H9 (cell line): ENCODE measurements at regions not wholly inside any gene's neighbourhood (a gene's known extent, or its start where the extent isn't known, plus 50 kb on each side); places are given as distances from the start of the nearest gene placed in this dataset.

ENCODE experiments used
- DNase-seq: peaks from one replicate; pipeline ENCODE4 v3.0.0-alpha.2; 2017
- H2AFZ ChIP-seq: one replicate; pipeline ENCODE4 v1.6.1; 2013; ENCODE audit warnings: mild to moderate bottlenecking, low read length, control low read depth, moderate library complexity
- H2AK5ac ChIP-seq: 2 replicates; pipeline ENCODE4 v1.6.1; 2013; ENCODE audit warnings: low read length, control low read depth, mixed read lengths; ENCODE audit not compliant: insufficient read length
- H2BK120ac ChIP-seq: one replicate; pipeline ENCODE4 v1.6.1; 2013; ENCODE audit warnings: low read depth, mild to moderate bottlenecking, low read length, control low read depth, inconsistent platforms; ENCODE audit not compliant: poor library complexity, severe bottlenecking
- H2BK12ac ChIP-seq: 2 replicates; pipeline ENCODE4 v1.6.1; 2013; ENCODE audit warnings: low read length, control low read depth, mixed read lengths, low read depth; ENCODE audit not compliant: insufficient read length
- H2BK15ac ChIP-seq: 2 replicates; pipeline ENCODE4 v1.6.1; 2013; ENCODE audit warnings: low read depth, low read length, control low read depth
- H2BK20ac ChIP-seq: one replicate; pipeline ENCODE4 v1.6.1; 2013; ENCODE audit warnings: low read depth, mild to moderate bottlenecking, low read length, control low read depth, inconsistent platforms; ENCODE audit not compliant: poor library complexity, severe bottlenecking
- H2BK5ac ChIP-seq: 2 replicates; pipeline ENCODE4 v1.6.1; 2013; ENCODE audit warnings: low read length, control low read depth, mixed read lengths; ENCODE audit not compliant: insufficient read length
- H3K14ac ChIP-seq: 2 replicates; pipeline ENCODE4 v1.6.1; 2013; ENCODE audit warnings: low read length, control low read depth; ENCODE audit not compliant: insufficient read depth
- H3K18ac ChIP-seq: 2 replicates; pipeline ENCODE4 v1.6.1; 2013; ENCODE audit warnings: low read depth, mild to moderate bottlenecking, mixed read lengths, low read length, control low read depth; ENCODE audit not compliant: insufficient read length
- H3K23ac ChIP-seq: 2 replicates; pipeline ENCODE4 v1.6.1; 2013; ENCODE audit warnings: low read length, control low read depth, mixed read lengths, low read depth; ENCODE audit not compliant: insufficient read length
- H3K23me2 ChIP-seq: 2 replicates; pipeline ENCODE4 v1.6.1; 2013; ENCODE audit warnings: low read depth, mild to moderate bottlenecking, mixed read lengths, low read length, control low read depth; ENCODE audit not compliant: insufficient read length, poor library complexity, severe bottlenecking
- H3K27ac ChIP-seq: 2 replicates; pipeline ENCODE4 v1.5.1; 2013; ENCODE audit warnings: low read length, control low read depth, mixed read lengths, low read depth; ENCODE audit not compliant: insufficient read length
- H3K27me3 ChIP-seq: 2 replicates; pipeline ENCODE4 v1.6.1; 2013; ENCODE audit warnings: low read length, control low read depth, inconsistent platforms; ENCODE audit not compliant: insufficient read depth
- H3K4ac ChIP-seq: 2 replicates; pipeline ENCODE4 v1.6.1; 2013; ENCODE audit warnings: low read depth, mild to moderate bottlenecking, control low read depth, inconsistent platforms, low read length, moderate library complexity
- H3K4me1 ChIP-seq: 2 replicates; pipeline ENCODE4 v1.6.1; 2013; ENCODE audit warnings: low read length, control low read depth, inconsistent platforms; ENCODE audit not compliant: insufficient read depth
- H3K4me2 ChIP-seq: 2 replicates; pipeline ENCODE4 v1.6.1; 2013; ENCODE audit warnings: low read length, control low read depth, mixed read lengths; ENCODE audit not compliant: insufficient read length, insufficient read depth
- H3K56ac ChIP-seq: 2 replicates; pipeline ENCODE4 v1.6.1; 2013; ENCODE audit warnings: low read depth, mild to moderate bottlenecking, mixed read lengths, low read length, control low read depth; ENCODE audit not compliant: insufficient read length
- H3K79me1 ChIP-seq: 2 replicates; pipeline ENCODE4 v1.6.1; 2013; ENCODE audit warnings: low read depth, mild to moderate bottlenecking, moderate library complexity, low read length, control low read depth, inconsistent platforms; ENCODE audit not compliant: insufficient read depth, poor library complexity, severe bottlenecking
- H3K79me2 ChIP-seq: 2 replicates; pipeline ENCODE4 v1.6.1; 2013; ENCODE audit warnings: low read length, control low read depth, inconsistent platforms; ENCODE audit not compliant: insufficient read depth
- H3K9ac ChIP-seq: 2 replicates; pipeline ENCODE4 v1.6.1; 2013; ENCODE audit warnings: low read length, control low read depth, mixed read lengths; ENCODE audit not compliant: insufficient read length; ENCODE audit errors: extremely low read depth
- H3K9me3 ChIP-seq: one replicate; pipeline ENCODE4 v1.6.1; 2013; ENCODE audit warnings: low read depth, low read length, inconsistent platforms; ENCODE audit not compliant: control insufficient read depth
- H3T11ph ChIP-seq: one replicate; pipeline ENCODE4 v1.6.1; 2013; ENCODE audit warnings: mild to moderate bottlenecking, low read length, control low read depth, inconsistent platforms
- H4K20me1 ChIP-seq: one replicate; pipeline ENCODE4 v1.6.1; 2013; ENCODE audit not compliant: control insufficient read depth, insufficient read length, insufficient read depth
- H4K5ac ChIP-seq: 2 replicates; pipeline ENCODE4 v1.6.1; 2013; ENCODE audit warnings: low read depth, mild to moderate bottlenecking, mixed read lengths, low read length, control low read depth; ENCODE audit not compliant: insufficient read length
- H4K8ac ChIP-seq: replicated peaks from 2 replicates; pipeline ENCODE4 v1.6.1; 2013; ENCODE audit warnings: low read length, control low read depth, mixed read lengths, low read depth; ENCODE audit not compliant: insufficient read length
- H4K91ac ChIP-seq: 2 replicates; pipeline ENCODE4 v1.6.1; 2013; ENCODE audit warnings: low read depth, mild to moderate bottlenecking, moderate library complexity, mixed read lengths, low read length, control low read depth; ENCODE audit not compliant: insufficient read length
- H3K27ac Mint-ChIP-seq, 3 experiments: 2 replicates in 2 of 3; 3 replicates in 1 of 3; pipeline ENCODE4 v1.8.0; 2020 to 2021; ENCODE audit warnings: mixed read lengths in 3 of 3, mild to moderate bottlenecking in 1 of 3, moderate library complexity in 1 of 3
- H3K27me3 Mint-ChIP-seq: 2 replicates; pipeline ENCODE4 v1.8.0; 2021; ENCODE audit warnings: low read depth, mild to moderate bottlenecking, moderate library complexity, mixed read lengths
- H3K36me3 Mint-ChIP-seq, 3 experiments: 2 replicates in 2 of 3; 3 replicates in 1 of 3; pipeline ENCODE4 v1.8.0; 2020 to 2021; ENCODE audit warnings: low read depth in 3 of 3, mixed read lengths in 3 of 3; ENCODE audit not compliant: insufficient read depth in 1 of 3
- H3K4me1 Mint-ChIP-seq, 2 experiments: 2 replicates each; pipeline ENCODE4 v1.8.0; 2020; ENCODE audit warnings: mixed read lengths in 2 of 2
- H3K4me3 Mint-ChIP-seq, 2 experiments: 2 replicates in 1 of 2; 3 replicates in 1 of 2; pipeline ENCODE4 v1.8.0; 2020 to 2021; ENCODE audit warnings: mild to moderate bottlenecking in 2 of 2, mixed read lengths in 2 of 2, moderate library complexity in 1 of 2
- H3K9me3 Mint-ChIP-seq, 2 experiments: 2 replicates in 1 of 2; 3 replicates in 1 of 2; pipeline ENCODE4 v1.8.0; 2020; ENCODE audit warnings: mild to moderate bottlenecking in 2 of 2, mixed read lengths in 2 of 2, moderate library complexity in 1 of 2
- CTCF ChIP-seq: fragments of 200-600 bp; sonication (generic); conservative IDR thresholded peaks from 3 replicates; pipeline ENCODE4 v1.8.0; 2021; ENCODE audit warnings: antibody characterized with exemption, mild to moderate bottlenecking
- WGBS: extraction: QIAGEN DNeasy Blood & Tissue Kit; methylation state at CpG from one replicate; pipeline ENCODE4 v1.1.7; 2013; ENCODE audit warnings: missing lambda C conversion rate, low lambda C conversion rate, mixed read lengths; ENCODE audit not compliant: insufficient read length; ENCODE audit errors: extremely low coverage; 5-methylcytosine and 5-hydroxymethylcytosine counted together

- no peaks in the 10 kb centered on the region for H4K20me1 ChIP-seq
- no peak for DNase-seq
- no peak overlapping the region for H2AK5ac ChIP-seq
- H2BK15ac ChIP-seq: no peak overlapping the region
- H3K27me3 ChIP-seq: no peaks in the 10 kb centered on the region
- no peak overlapping the region for H3K18ac ChIP-seq
- H3K4me3 Mint-ChIP-seq: no peak overlapping the region
- H3K14ac ChIP-seq: no peak overlapping the region
- H3K27me3 Mint-ChIP-seq: no peaks in the 10 kb centered on the region
- no peak overlapping the region for H3K27ac ChIP-seq
- H2BK12ac ChIP-seq: no peak overlapping the region
- no peak overlapping the region for H2AFZ ChIP-seq
- no peaks in the 10 kb centered on the region; a peak in 2 of 7 replicates for H3K36me3 Mint-ChIP-seq
- no peak overlapping the region for H4K5ac ChIP-seq
- H3K79me2 ChIP-seq: no peaks in the 10 kb centered on the region
- H3K4ac ChIP-seq: no peak overlapping the region
- H3K9ac ChIP-seq: no peak overlapping the region
- no peak overlapping the region for H4K8ac ChIP-seq
- H3K4me2 ChIP-seq: no peak overlapping the region
- H3K79me1 ChIP-seq: no peaks in the 10 kb centered on the region
- H3K9me3 Mint-ChIP-seq: no peaks in the 10 kb centered on the region
- H3K27ac Mint-ChIP-seq: no peak overlapping the region; a peak in 1 of 7 replicates
- no peak overlapping the region for H3K23ac ChIP-seq
- H3K23me2 ChIP-seq: no peaks in the 10 kb centered on the region
- no peak for TF ChIP-seq CTCF
- H3K9me3 ChIP-seq: no peaks in the 10 kb centered on the region
- H4K91ac ChIP-seq: no peak overlapping the region
- H3K4me1 Mint-ChIP-seq: peaks cover 2 to 8% of the 10 kb centered on the region in 2 experiments; a peak in 2 of 4 replicates
- H2BK20ac ChIP-seq: no peak overlapping the region
- H2BK120ac ChIP-seq: no peak overlapping the region
- H3T11ph ChIP-seq: no peak overlapping the region
- no CpG with 5 or more reads among the region's 2 CpGs for WGBS
- no peak overlapping the region for H2BK5ac ChIP-seq
- H3K56ac ChIP-seq: no peak overlapping the region
- no peaks in the 10 kb centered on the region for H3K4me1 ChIP-seq
These were observed 344.2 kb upstream of the GRM7 start for GRCh38 chr3:6516694-6517093.
